ENCODE measurements at regions not wholly inside any gene's neighbourhood (a gene's known extent, or its start where the extent isn't known, plus 50 kb on each side); places are given as distances from the start of the nearest gene placed in this dataset.
"Not testable (repeated sequence)": the region's sequence is repeated elsewhere in the genome, so short reads cannot be mapped to it uniquely, and the experiment has no call there.

- H3K36me3 Mint-ChIP-seq (ENCODE audit: unreplicated experiment) = no peaks in the 10 kb centered on the region
- H3K4me1 Mint-ChIP-seq (ENCODE audit: unreplicated experiment) = no peaks in the 10 kb centered on the region
- H3K9me3 Mint-ChIP-seq (ENCODE audit: unreplicated experiment) = peaks cover 4% of the 10 kb centered on the region
- no peak overlapping the region for H3K4me3 Mint-ChIP-seq (ENCODE audit: unreplicated experiment)
- no peak for DNase-seq (ENCODE audit: extremely low spot score, unreplicated experiment)
- H3K27me3 Mint-ChIP-seq (ENCODE audit: unreplicated experiment) = no peaks in the 10 kb centered on the region
- H3K27ac Mint-ChIP-seq (ENCODE audit: unreplicated experiment) = no peak overlapping the region
- no peak for TF ChIP-seq CTCF (IDR thresholded peaks at IDR 0.05)
Measured at GRCh38 chrX:914206-914605, 283.6 kb downstream of the SHOX start.

- no peaks in the 10 kb centered on the region for H3K36me3 Mint-ChIP-seq (ENCODE audit: unreplicated experiment)
- H3K9me3 Mint-ChIP-seq (ENCODE audit: unreplicated experiment) = peaks cover 8% of the 10 kb centered on the region
- peak; percentile 49 for DNase-seq (ENCODE audit: extremely low spot score, unreplicated experiment)
- H3K27me3 Mint-ChIP-seq (ENCODE audit: unreplicated experiment) = no peaks in the 10 kb centered on the region
- no peak overlapping the region for H3K27ac Mint-ChIP-seq (ENCODE audit: unreplicated experiment)
- H3K4me3 Mint-ChIP-seq (ENCODE audit: unreplicated experiment) = no peak overlapping the region
- TF ChIP-seq CTCF (IDR thresholded peaks at IDR 0.05) = no peak
- no peaks in the 10 kb centered on the region for H3K4me1 Mint-ChIP-seq (ENCODE audit: unreplicated experiment)
Measured at GRCh38 chrX:912677-913076, 282.1 kb downstream of the SHOX start.

- not testable (repeated sequence) for DNase-seq (ENCODE audit: extremely low spot score, unreplicated experiment); H3K4me3 Mint-ChIP-seq (ENCODE audit: unreplicated experiment); H3K27me3 Mint-ChIP-seq (ENCODE audit: unreplicated experiment); H3K4me1 Mint-ChIP-seq (ENCODE audit: unreplicated experiment); H3K9me3 Mint-ChIP-seq (ENCODE audit: unreplicated experiment); H3K36me3 Mint-ChIP-seq (ENCODE audit: unreplicated experiment); H3K27ac Mint-ChIP-seq (ENCODE audit: unreplicated experiment)
Measured at GRCh38 chrX:909068-909467, 278.5 kb downstream of the SHOX start.

- H3K4me1 Mint-ChIP-seq (ENCODE audit: unreplicated experiment) = no peaks in the 10 kb centered on the region
- H3K27me3 Mint-ChIP-seq (ENCODE audit: unreplicated experiment) = no peaks in the 10 kb centered on the region
- TF ChIP-seq CTCF (IDR thresholded peaks at IDR 0.05) = no peak
- DNase-seq (ENCODE audit: extremely low spot score, unreplicated experiment) = peak; percentile 40
- H3K36me3 Mint-ChIP-seq (ENCODE audit: unreplicated experiment) = no peaks in the 10 kb centered on the region
- H3K4me3 Mint-ChIP-seq (ENCODE audit: unreplicated experiment) = no peak overlapping the region
- no peak overlapping the region for H3K27ac Mint-ChIP-seq (ENCODE audit: unreplicated experiment)
- peaks cover 10% of the 10 kb centered on the region for H3K9me3 Mint-ChIP-seq (ENCODE audit: unreplicated experiment)
Measured at GRCh38 chrX:906586-906985, 276.0 kb downstream of the SHOX start.

GRCh38 chrX:905848-906566 is 275.4 kb downstream of the SHOX start:
- H3K4me3 Mint-ChIP-seq (ENCODE audit: unreplicated experiment) = no peak overlapping the region
- DNase-seq (ENCODE audit: extremely low spot score, unreplicated experiment) = peak; percentile 80
- TF ChIP-seq CTCF (IDR thresholded peaks at IDR 0.05) = no peak
- no peaks in the 10 kb centered on the region for H3K36me3 Mint-ChIP-seq (ENCODE audit: unreplicated experiment)
- H3K4me1 Mint-ChIP-seq (ENCODE audit: unreplicated experiment) = no peaks in the 10 kb centered on the region
- H3K27ac Mint-ChIP-seq (ENCODE audit: unreplicated experiment) = no peak overlapping the region
- no peaks in the 10 kb centered on the region for H3K27me3 Mint-ChIP-seq (ENCODE audit: unreplicated experiment)
- peaks cover 10% of the 10 kb centered on the region for H3K9me3 Mint-ChIP-seq (ENCODE audit: unreplicated experiment)

Data from osteocyte (in vitro differentiated cells).